GM19035 (cell line): ENCODE measurements at regions not wholly inside any gene's neighbourhood (a gene's known extent, or its start where the extent isn't known, plus 50 kb on each side); places are given as distances from the start of the nearest gene placed in this dataset.
"Not testable (repeated sequence)": the region's sequence is repeated elsewhere in the genome, so short reads cannot be mapped to it uniquely, and the experiment has no call there.

Experiments used
- ATAC-seq: cut with Tn5 transposase; IDR thresholded peaks from one replicate; pipeline ENCODE4 v1.9.1; 2021; ENCODE audit not compliant: unreplicated experiment

- ATAC-seq = no peak
These were observed 257.2 kb downstream of the NPHP4 start for GRCh38 chr1:5734996-5735395.

- no peak for ATAC-seq
These were observed 257.8 kb downstream of the NPHP4 start for GRCh38 chr1:5734414-5734813.

- ATAC-seq = no peak
These were observed 258.6 kb downstream of the NPHP4 start for GRCh38 chr1:5733596-5733995.

GRCh38 chr1:5731110-5731423 lies 261.2 kb downstream of the NPHP4 start:
- no peak for ATAC-seq

- ATAC-seq = no peak
These were observed 261.7 kb downstream of the NPHP4 start for GRCh38 chr1:5730272-5731109.

GRCh38 chr1:5729636-5730145 lies 262.5 kb downstream of the NPHP4 start:
- ATAC-seq = no peak

GRCh38 chr1:5728663-5729355 lies 263.4 kb downstream of the NPHP4 start:
- ATAC-seq = no peak

GRCh38 chr1:5727871-5728643 lies 264.2 kb downstream of the NPHP4 start:
- ATAC-seq = no peak

- no peak for ATAC-seq
These were observed 265.0 kb downstream of the NPHP4 start for GRCh38 chr1:5727191-5727590.

GRCh38 chr1:5726586-5727184 lies 265.5 kb downstream of the NPHP4 start:
- ATAC-seq = not testable (repeated sequence)

- ATAC-seq = no peak
These were observed 266.2 kb downstream of the NPHP4 start for GRCh38 chr1:5725855-5726585.

GRCh38 chr1:5725406-5725805 lies 266.8 kb downstream of the NPHP4 start:
- no peak for ATAC-seq

GRCh38 chr1:5724847-5725246 lies 267.4 kb downstream of the NPHP4 start:
- no peak for ATAC-seq

- ATAC-seq = no peak
These were observed 269.5 kb downstream of the NPHP4 start for GRCh38 chr1:5722635-5723164.

GRCh38 chr1:5721634-5722215 lies 270.5 kb downstream of the NPHP4 start:
- no peak for ATAC-seq

- ATAC-seq = no peak
These were observed 271.3 kb downstream of the NPHP4 start for GRCh38 chr1:5720936-5721335.

- ATAC-seq = no peak
These were observed 271.7 kb downstream of the NPHP4 start for GRCh38 chr1:5720484-5720883.

- no peak for ATAC-seq
These were observed 272.2 kb downstream of the NPHP4 start for GRCh38 chr1:5720045-5720444.

- no peak for ATAC-seq
These were observed 273.2 kb downstream of the NPHP4 start for GRCh38 chr1:5718831-5719632.
